GM12891 (cell line): ENCODE measurements at regions not wholly inside any gene's neighbourhood (a gene's known extent, or its start where the extent isn't known, plus 50 kb on each side); places are given as distances from the start of the nearest gene placed in this dataset.

Source experiments
- POLR2A ChIP-seq: IDR thresholded peaks from 2 replicates; pipeline ENCODE4 v1.6.1; 2011; ENCODE audit warnings: low read depth, low read length, control low read depth
- POLR2AphosphoS5 ChIP-seq: IDR thresholded peaks from 2 replicates; pipeline ENCODE4 v1.6.1; 2011; ENCODE audit warnings: low read depth, low read length, control low read depth

GRCh38 chr18:52054324-52054723 is 285.7 kb upstream of the DCC start:
- no peak for TF ChIP-seq POLR2A
- no peak for TF ChIP-seq POLR2AphosphoS5
